Sigmoid colon (tissue), 6 donors: ENCODE measurements at regions not wholly inside any gene's neighbourhood (a gene's known extent, or its start where the extent isn't known, plus 50 kb on each side); places are given as distances from the start of the nearest gene placed in this dataset.

Experiments
- DNase-seq: peaks from one replicate; pipeline ENCODE4 v3.0.0-alpha.2; 2019
- H3K27ac ChIP-seq, 4 donors: fragments of 200-600 bp; sonication (generic); one replicate each; pipeline ENCODE4 v1.5.1; 2016 to 2019; ENCODE audit warnings: mild to moderate bottlenecking in 1 of 4
- H3K27me3 ChIP-seq, 3 donors: fragments of 200-600 bp; sonication (generic); one replicate each; pipeline ENCODE4 v1.5.1; 2019; ENCODE audit warnings: mild to moderate bottlenecking in 1 of 3
- H3K36me3 ChIP-seq, 4 donors: fragments of 200-600 bp; sonication (generic); one replicate each; pipeline ENCODE4 v1.5.1; 2016 to 2019
- H3K4me1 ChIP-seq, 4 donors: fragments of 200-600 bp; sonication (generic); one replicate each; pipeline ENCODE4 v1.5.1; 2017 to 2019
- H3K4me3 ChIP-seq, 4 donors: fragments of 200-600 bp; sonication (generic); one replicate each; pipeline ENCODE4 v1.5.1; 2017 to 2019; ENCODE audit warnings: mild to moderate bottlenecking in 2 of 4, moderate library complexity in 1 of 4
- H3K9me3 ChIP-seq, 4 donors: fragments of 200-600 bp in 3 of 4; sonication (generic) in 3 of 4; one replicate each; pipeline versions ENCODE4 v1.5.1 to v1.6.1; 2013 to 2019
- EP300 ChIP-seq, 4 donors: sonication (generic); formaldehyde crosslinking; IDR thresholded peaks; one replicate each; pipeline ENCODE4 v1.6.1; 2017; ENCODE audit warnings: antibody characterized with exemption in 4 of 4
- POLR2A ChIP-seq, 2 donors: fragments of 450-650 bp; IDR thresholded peaks; one replicate each; pipeline ENCODE4 v1.6.1; 2016; ENCODE audit warnings: antibody characterized with exemption in 2 of 2, mild to moderate bottlenecking in 2 of 2, moderate library complexity in 2 of 2
- POLR2AphosphoS5 ChIP-seq, 4 donors: sonication (generic); formaldehyde crosslinking; IDR thresholded peaks; one replicate each; pipeline ENCODE4 v1.6.1; 2017; ENCODE audit warnings: antibody characterized with exemption in 4 of 4
- WGBS, 2 donors: extraction: QIAGEN DNeasy Blood & Tissue Kit; methylation state at CpG; one replicate each; pipeline ENCODE4 v1.1.7; 2013; 5-methylcytosine and 5-hydroxymethylcytosine counted together
- intact Hi-C: fragments of 100-400 bp; cut with DNase I; formaldehyde crosslinking; loops from one replicate; pipeline ENCODE4 v1.15.1; 2023
- TF ChIP-seq, protein P1 (sequence below), 4 experiments: fragments of 450-650 bp in 3 of 4; fragments of 200-600 bp in 1 of 4; IDR thresholded peaks; one replicate each; pipeline ENCODE4 v1.5.1; 2016 to 2019; ENCODE audit warnings: antibody characterized with exemption in 4 of 4, mild to moderate bottlenecking in 3 of 4, moderate library complexity in 2 of 4
- donor health status: healthy with polysubstance abuse.
- donor health status: healthy.

GRCh38 chr15:62886431-62887071 lies 156.0 kb upstream of the TPM1 start:
- H3K27ac ChIP-seq, result peak overlapping the region; percentile 76 to 93 (median 82)
- TF ChIP-seq POLR2A (IDR thresholded peaks at IDR 0.05), result no peak
- TF ChIP-seq, protein P1, sequence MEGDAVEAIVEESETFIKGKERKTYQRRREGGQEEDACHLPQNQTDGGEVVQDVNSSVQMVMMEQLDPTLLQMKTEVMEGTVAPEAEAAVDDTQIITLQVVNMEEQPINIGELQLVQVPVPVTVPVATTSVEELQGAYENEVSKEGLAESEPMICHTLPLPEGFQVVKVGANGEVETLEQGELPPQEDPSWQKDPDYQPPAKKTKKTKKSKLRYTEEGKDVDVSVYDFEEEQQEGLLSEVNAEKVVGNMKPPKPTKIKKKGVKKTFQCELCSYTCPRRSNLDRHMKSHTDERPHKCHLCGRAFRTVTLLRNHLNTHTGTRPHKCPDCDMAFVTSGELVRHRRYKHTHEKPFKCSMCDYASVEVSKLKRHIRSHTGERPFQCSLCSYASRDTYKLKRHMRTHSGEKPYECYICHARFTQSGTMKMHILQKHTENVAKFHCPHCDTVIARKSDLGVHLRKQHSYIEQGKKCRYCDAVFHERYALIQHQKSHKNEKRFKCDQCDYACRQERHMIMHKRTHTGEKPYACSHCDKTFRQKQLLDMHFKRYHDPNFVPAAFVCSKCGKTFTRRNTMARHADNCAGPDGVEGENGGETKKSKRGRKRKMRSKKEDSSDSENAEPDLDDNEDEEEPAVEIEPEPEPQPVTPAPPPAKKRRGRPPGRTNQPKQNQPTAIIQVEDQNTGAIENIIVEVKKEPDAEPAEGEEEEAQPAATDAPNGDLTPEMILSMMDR (IDR thresholded peaks at IDR 0.05), result no peak
- no peak for TF ChIP-seq EP300 (IDR thresholded peaks at IDR 0.05)
- no peak for TF ChIP-seq POLR2AphosphoS5 (IDR thresholded peaks at IDR 0.05)
- H3K9me3 ChIP-seq, result no peaks in the 10 kb centered on the region
- H3K36me3 ChIP-seq, result no peaks in the 10 kb centered on the region
- H3K4me3 ChIP-seq, result no peak overlapping the region
- DNase-seq, result no peak
- WGBS, 2 donors, result 30 to 53% methylated on average over 13 of the region's 13 CpGs
- H3K27me3 ChIP-seq, result no peaks in the 10 kb centered on the region
- H3K4me1 ChIP-seq, result peaks cover 0 to 71% (median 44%) of the 10 kb centered on the region in 4 donors
- intact Hi-C loops, result no loop called here

DNA sequence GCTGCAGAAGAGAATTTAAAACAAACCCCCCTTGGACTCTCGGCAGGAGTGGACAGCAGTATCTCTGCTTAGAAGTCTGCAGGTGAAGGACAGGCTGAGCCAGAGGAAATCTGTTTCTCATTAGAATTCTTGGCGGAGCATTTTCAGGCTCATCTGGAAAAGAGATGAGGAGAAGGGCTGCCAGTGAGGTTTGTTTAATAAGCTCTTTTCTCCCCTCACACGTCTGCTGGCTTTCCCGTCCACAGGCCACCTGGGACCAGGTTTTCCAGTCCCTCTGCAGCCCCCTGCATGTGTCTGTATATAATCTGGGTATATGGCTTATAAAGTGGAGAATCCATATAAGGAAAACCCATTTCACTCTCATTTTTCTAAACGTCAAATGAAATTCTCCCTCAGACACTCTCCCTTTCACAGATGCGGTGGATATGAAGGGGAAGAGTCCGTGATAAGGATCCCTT lies 155.4 kb upstream of the TPM1 start:
- peak overlapping the region; percentile 76 to 93 (median 82) for H3K27ac ChIP-seq
- DNase-seq, result no peak
- WGBS, 2 donors, result 51 to 75% methylated on average over 7 of the region's 7 CpGs
- peaks cover 0 to 66% (median 44%) of the 10 kb centered on the region in 4 donors for H3K4me1 ChIP-seq
- intact Hi-C loops, result no loop called here
- TF ChIP-seq POLR2AphosphoS5 (IDR thresholded peaks at IDR 0.05) (no peak), POLR2A (IDR thresholded peaks at IDR 0.05) (no peak), EP300 (IDR thresholded peaks at IDR 0.05) (no peak)
- TF ChIP-seq, protein P1 (IDR thresholded peaks at IDR 0.05), result no peak
- H3K27me3 ChIP-seq, result no peaks in the 10 kb centered on the region
- H3K36me3 ChIP-seq, result no peaks in the 10 kb centered on the region
- H3K4me3 ChIP-seq, result no peak overlapping the region
- H3K9me3 ChIP-seq, result no peaks in the 10 kb centered on the region

GRCh38 chr15:62888623-62889022 lies 153.9 kb upstream of the TPM1 start:
- peaks cover 0 to 55% (median 42%) of the 10 kb centered on the region in 4 donors for H3K4me1 ChIP-seq
- no peaks in the 10 kb centered on the region for H3K36me3 ChIP-seq
- no peak for DNase-seq
- no peak overlapping the region for H3K4me3 ChIP-seq
- H3K27ac ChIP-seq, result peak overlapping the region; percentile 76 to 93 (median 82)
- TF ChIP-seq, protein P1 (IDR thresholded peaks at IDR 0.05), result no peak
- WGBS, 2 donors, result 85 to 91% methylated on average over 3 of the region's 3 CpGs
- no peaks in the 10 kb centered on the region for H3K27me3 ChIP-seq
- intact Hi-C loops, result no loop called here
- H3K9me3 ChIP-seq, result no peaks in the 10 kb centered on the region

GRCh38 chr15:62889141-62889661 lies 153.3 kb upstream of the TPM1 start:
- Histone ChIP-seq H3K9me3 (no peaks in the 10 kb centered on the region), H3K27ac (peak overlapping the region; percentile 76 to 93 (median 82)), H3K4me3 (no peak overlapping the region), H3K36me3 (no peaks in the 10 kb centered on the region), H3K4me1 (peaks cover 0 to 51% (median 42%) of the 10 kb centered on the region in 4 donors), H3K27me3 (no peaks in the 10 kb centered on the region)
- intact Hi-C loops, result no loop called here
- no peak for DNase-seq
- 92 to 94% methylated on average over 7 of the region's 7 CpGs for WGBS, 2 donors
- TF ChIP-seq EP300 (IDR thresholded peaks at IDR 0.05) (no peak), POLR2A (IDR thresholded peaks at IDR 0.05) (no peak), POLR2AphosphoS5 (IDR thresholded peaks at IDR 0.05) (no peak)
- TF ChIP-seq, protein P1 (IDR thresholded peaks at IDR 0.05), result no peak
